ENCODE measurements at regions not wholly inside any gene's neighbourhood (a gene's known extent, or its start where the extent isn't known, plus 50 kb on each side); places are given as distances from the start of the nearest gene placed in this dataset.
A peak's percentile ranks its signal among the peaks of the same experiment; 100 is the strongest.

DNA sequence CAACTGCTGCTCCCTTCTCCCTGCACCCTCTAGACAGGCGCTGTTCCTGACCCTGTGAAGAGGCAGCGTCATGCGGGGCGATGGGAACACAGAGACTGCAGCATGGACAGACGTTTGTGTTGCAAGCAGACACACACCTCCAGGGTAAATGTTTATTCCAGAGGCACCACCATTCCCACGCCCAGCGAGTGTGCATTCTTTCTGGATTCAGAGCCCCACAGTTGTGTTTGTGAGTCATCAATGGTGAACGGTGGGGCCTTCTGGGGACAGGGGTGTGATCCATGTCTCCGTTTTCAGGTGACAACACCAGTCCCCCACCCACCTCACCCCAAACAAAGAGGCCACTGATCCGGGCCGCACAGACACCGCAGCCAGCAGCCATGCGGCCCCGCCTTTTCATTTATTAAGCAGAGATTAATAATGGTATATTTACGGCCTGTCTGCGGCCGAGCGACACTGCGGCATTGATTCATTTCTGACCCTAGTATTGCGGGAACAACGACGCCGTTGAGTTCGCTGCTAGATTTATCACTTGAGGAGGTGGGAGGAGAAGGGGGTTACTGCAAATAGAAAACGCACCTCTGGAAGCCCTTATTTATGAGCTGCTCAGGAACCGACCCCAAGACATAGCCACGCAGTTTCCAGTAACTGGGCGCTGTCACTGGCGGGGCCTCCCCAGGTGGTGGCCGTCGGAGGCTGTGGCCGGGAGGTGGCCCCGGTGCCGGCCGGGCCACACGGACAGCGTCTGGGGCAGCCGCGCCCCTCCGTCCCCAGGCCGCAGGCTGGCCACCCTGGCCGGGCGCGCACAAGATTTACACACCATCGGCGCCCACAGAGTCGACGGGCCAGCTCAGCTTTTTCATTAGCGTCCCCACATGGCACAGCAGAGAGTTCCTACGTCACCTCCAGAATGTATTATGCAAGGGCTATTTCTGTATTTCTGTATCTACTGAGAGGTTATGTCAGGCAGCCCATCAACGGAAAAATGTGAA lies 367.6 kb downstream of the THBS2 start:
- DNase-seq (no peak), ATAC-seq (peak in 1 of 4 donors; percentile 43)
- Histone ChIP-seq H3K27ac (no peak overlapping the region), H3K4me1 (peaks cover 0 to 10% (median 0%) of the 10 kb centered on the region in 12 donors), H3K4me3 (no peak overlapping the region), H3K27me3 (peaks cover 0 to 22% (median 4%) of the 10 kb centered on the region in 9 donors), H3K36me3 (no peaks in the 10 kb centered on the region), H3K9me3 (no peaks in the 10 kb centered on the region)
- WGBS, 4 donors: 87 to 91% (median 91%) methylated on average over 38 to 51 of the region's 51 CpGs
- TF ChIP-seq, protein P1, sequence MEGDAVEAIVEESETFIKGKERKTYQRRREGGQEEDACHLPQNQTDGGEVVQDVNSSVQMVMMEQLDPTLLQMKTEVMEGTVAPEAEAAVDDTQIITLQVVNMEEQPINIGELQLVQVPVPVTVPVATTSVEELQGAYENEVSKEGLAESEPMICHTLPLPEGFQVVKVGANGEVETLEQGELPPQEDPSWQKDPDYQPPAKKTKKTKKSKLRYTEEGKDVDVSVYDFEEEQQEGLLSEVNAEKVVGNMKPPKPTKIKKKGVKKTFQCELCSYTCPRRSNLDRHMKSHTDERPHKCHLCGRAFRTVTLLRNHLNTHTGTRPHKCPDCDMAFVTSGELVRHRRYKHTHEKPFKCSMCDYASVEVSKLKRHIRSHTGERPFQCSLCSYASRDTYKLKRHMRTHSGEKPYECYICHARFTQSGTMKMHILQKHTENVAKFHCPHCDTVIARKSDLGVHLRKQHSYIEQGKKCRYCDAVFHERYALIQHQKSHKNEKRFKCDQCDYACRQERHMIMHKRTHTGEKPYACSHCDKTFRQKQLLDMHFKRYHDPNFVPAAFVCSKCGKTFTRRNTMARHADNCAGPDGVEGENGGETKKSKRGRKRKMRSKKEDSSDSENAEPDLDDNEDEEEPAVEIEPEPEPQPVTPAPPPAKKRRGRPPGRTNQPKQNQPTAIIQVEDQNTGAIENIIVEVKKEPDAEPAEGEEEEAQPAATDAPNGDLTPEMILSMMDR (IDR thresholded peaks at IDR 0.05): no peak
- no peak for TF ChIP-seq POLR2A (IDR thresholded peaks at IDR 0.05)
- intact Hi-C loops (cut with DNase I): loop anchor here in 8 of 10 donors (2.0 to 10.0 kb wide), 8 partner anchors 241 to 517 kb away; no protein-coding TSS in a partner anchor

DNA sequence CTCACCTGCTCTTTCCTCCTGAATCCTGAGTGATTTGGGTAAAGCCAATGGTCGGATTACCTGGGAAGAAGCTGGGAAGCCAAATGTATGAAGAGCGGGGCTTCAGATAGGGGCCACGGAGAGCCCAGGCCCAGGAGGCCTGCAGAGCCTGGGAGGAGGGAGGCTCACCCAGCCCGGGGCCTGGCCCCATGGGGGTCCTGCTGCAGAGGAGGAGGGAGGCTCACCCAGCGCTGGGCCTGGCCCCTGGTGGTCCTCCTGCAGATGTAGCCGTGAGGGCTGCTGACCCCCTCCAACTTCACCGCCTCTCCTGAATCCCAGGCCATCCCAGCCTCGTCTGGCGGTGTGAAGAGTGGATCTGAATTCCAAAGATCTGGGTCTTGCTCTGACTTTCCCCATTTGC lies 368.4 kb downstream of the THBS2 start:
- intact Hi-C loops (cut with DNase I): loop anchor here in 8 of 10 donors (2.0 to 10.0 kb wide), 8 partner anchors 240 to 516 kb away; no protein-coding TSS in a partner anchor
- no peak overlapping the region for H3K4me3 ChIP-seq
- DNase-seq (no peak), ATAC-seq (no peak)
- H3K27me3 ChIP-seq: peaks cover 0 to 22% (median 4%) of the 10 kb centered on the region in 9 donors
- peak overlapping the region in 1 of 12 donors; percentile 68 for H3K27ac ChIP-seq
- no peaks in the 10 kb centered on the region for H3K36me3 ChIP-seq
- H3K9me3 ChIP-seq: no peaks in the 10 kb centered on the region
- WGBS, 4 donors: 79 to 86% (median 83%) methylated on average over 9 of the region's 9 CpGs
- H3K4me1 ChIP-seq: peaks cover 0 to 10% (median 0%) of the 10 kb centered on the region in 12 donors
- TF ChIP-seq, protein P1 (IDR thresholded peaks at IDR 0.05): no peak
- no peak for TF ChIP-seq POLR2A (IDR thresholded peaks at IDR 0.05)

DNA sequence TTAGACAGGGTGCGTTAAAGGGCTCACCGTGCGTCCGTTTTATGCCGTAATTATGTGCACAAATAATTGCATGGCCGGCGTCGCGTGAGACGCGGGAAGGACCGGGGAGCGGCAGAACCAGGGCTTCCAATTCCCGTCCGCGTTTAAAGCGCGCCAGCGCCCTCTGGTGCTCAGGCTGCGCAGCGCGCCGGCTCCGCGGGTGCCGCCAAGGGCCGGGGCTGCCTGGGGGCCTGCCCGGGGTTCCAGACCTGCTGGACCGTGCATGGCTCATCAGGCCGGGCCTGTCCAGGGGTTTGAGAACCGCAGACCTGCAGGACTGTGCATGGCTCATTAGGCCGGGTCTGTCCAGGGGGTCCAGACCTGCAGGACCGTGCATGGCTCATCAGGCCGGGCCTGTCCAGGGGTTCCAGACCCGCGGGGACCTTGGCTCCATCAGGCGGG lies 369.0 kb downstream of the THBS2 start:
- no peaks in the 10 kb centered on the region for H3K36me3 ChIP-seq
- peak overlapping the region in 2 of 12 donors; percentile 12 to 68 for H3K27ac ChIP-seq
- H3K4me1 ChIP-seq: peaks cover 0 to 10% (median 0%) of the 10 kb centered on the region in 12 donors
- H3K4me3 ChIP-seq: peak overlapping the region in 9 of 12 donors; percentile 25 to 54 (median 41)
- intact Hi-C loops (cut with DNase I): loop anchor here (1.0 to 10.0 kb wide), 12 partner anchors 240 to 732 kb away; no protein-coding TSS in a partner anchor
- WGBS, 4 donors: 16 to 18% (median 17%) methylated on average over 32 to 37 of the region's 37 CpGs
- peaks cover 0 to 22% (median 4%) of the 10 kb centered on the region in 9 donors for H3K27me3 ChIP-seq
- H3K9me3 ChIP-seq: no peaks in the 10 kb centered on the region
- TF ChIP-seq, protein P1 (IDR thresholded peaks at IDR 0.05): peak; percentile 88 to 97 (median 93)
- TF ChIP-seq POLR2A (IDR thresholded peaks at IDR 0.05): no peak
- peak; percentile 35 to 90 (median 81) for ATAC-seq
- peak; percentile 50 to 87 (median 70) for DNase-seq

All from heart left ventricle (tissue), 16 donors.